Neural cell (in vitro differentiated cells): ENCODE measurements at regions not wholly inside any gene's neighbourhood (a gene's known extent, or its start where the extent isn't known, plus 50 kb on each side); places are given as distances from the start of the nearest gene placed in this dataset.

Source experiments
- H2AFZ ChIP-seq: fragments of 200-600, 300-800 bp; sonication (generic), shearing (Covaris generic); 2 replicates; pipeline ENCODE4 v1.6.0; 2014; ENCODE audit warnings: low read depth, mild to moderate bottlenecking, antibody characterized with exemption, low read length, moderate library complexity
- H3F3A ChIP-seq: fragments of 200-600 bp; shearing (Covaris generic); 2 replicates; pipeline ENCODE4 v1.6.1; 2016; ENCODE audit warnings: mild to moderate bottlenecking, moderate library complexity, mixed read lengths, antibody characterized with exemption, low read length; ENCODE audit not compliant: insufficient read depth, poor library complexity, severe bottlenecking
- H3K27ac ChIP-seq: fragments of 200-600, 300-800 bp; sonication (generic), shearing (Covaris generic); 2 replicates; pipeline ENCODE4 v1.5.1; 2014; ENCODE audit warnings: mild to moderate bottlenecking, low read length, moderate library complexity
- H3K27me3 ChIP-seq: fragments of 300-800, 200-600 bp; sonication (generic), shearing (Covaris generic); 2 replicates; pipeline ENCODE4 v1.6.0; 2014; ENCODE audit warnings: mild to moderate bottlenecking, low read depth, low read length, moderate library complexity; ENCODE audit not compliant: insufficient read depth
- H3K36me3 ChIP-seq: fragments of 300-800, 200-600 bp; sonication (generic), shearing (Covaris generic); 2 replicates; pipeline ENCODE4 v1.5.1; 2014; ENCODE audit warnings: mild to moderate bottlenecking, antibody characterized with exemption, low read length, moderate library complexity; ENCODE audit not compliant: insufficient read depth
- H3K4me2 ChIP-seq: fragments of 300-800, 200-600 bp; sonication (generic), shearing (Covaris generic); 2 replicates; pipeline ENCODE4 v1.6.0; 2014; ENCODE audit warnings: mild to moderate bottlenecking, low read length
- H3K4me3 ChIP-seq: fragments of 300-800, 200-600 bp; sonication (generic), shearing (Covaris generic); 2 replicates; pipeline ENCODE4 v1.5.1; 2014; ENCODE audit warnings: mild to moderate bottlenecking, low read length, moderate library complexity
- H3K79me2 ChIP-seq: fragments of 200-600 bp; shearing (Covaris generic); replicated peaks from 2 replicates; pipeline ENCODE4 v1.6.0; 2014; ENCODE audit warnings: mild to moderate bottlenecking, low read length, moderate library complexity; ENCODE audit not compliant: insufficient read depth
- H3K9ac ChIP-seq: fragments of 300-800, 200-600 bp; sonication (generic), shearing (Covaris generic); 2 replicates; pipeline ENCODE4 v1.6.1; 2016; ENCODE audit warnings: mild to moderate bottlenecking, low read length, mixed read lengths
- H3K9me2 ChIP-seq: fragments of 200-600 bp; shearing (Covaris generic); 2 replicates; pipeline ENCODE4 v1.6.1; 2016; ENCODE audit warnings: mild to moderate bottlenecking, low read length, mixed read lengths; ENCODE audit not compliant: insufficient read depth
- H3K9me3 ChIP-seq: fragments of 200-600, 300-800 bp; sonication (generic), shearing (Covaris generic); 2 replicates; pipeline ENCODE4 v1.6.1; 2016; ENCODE audit warnings: mild to moderate bottlenecking, mixed run types, low read length, moderate library complexity, mixed read lengths
- H4K20me1 ChIP-seq: fragments of 200-600 bp; shearing (Covaris generic); 2 replicates; pipeline ENCODE4 v1.6.1; 2016; ENCODE audit warnings: mild to moderate bottlenecking, mixed run types; ENCODE audit not compliant: insufficient read depth
- EP300 ChIP-seq: fragments of 450-650 bp; conservative IDR thresholded peaks from 2 replicates; pipeline ENCODE4 v1.6.1; 2014; ENCODE audit warnings: antibody characterized with exemption, mild to moderate bottlenecking, moderate library complexity; ENCODE audit not compliant: poor library complexity, severe bottlenecking
- EZH2 ChIP-seq: fragments of 200-600, 300-800 bp; shearing (Covaris generic), sonication (generic); IDR thresholded peaks from 2 replicates; pipeline ENCODE4 v1.6.1; 2014; ENCODE audit warnings: antibody characterized with exemption, low read length, borderline replicate concordance, mild to moderate bottlenecking; ENCODE audit not compliant: insufficient read depth, poor library complexity, severe bottlenecking
- MXI1 ChIP-seq: fragments of 450-650 bp; conservative IDR thresholded peaks from 2 replicates; pipeline ENCODE4 v1.6.1; 2014; ENCODE audit warnings: antibody characterized with exemption, mild to moderate bottlenecking; ENCODE audit not compliant: poor library complexity, severe bottlenecking
- POLR2AphosphoS5 ChIP-seq: IDR thresholded peaks from 2 replicates; pipeline ENCODE4 v1.6.1; 2012
- RAD21 ChIP-seq: fragments of 450-650 bp; conservative IDR thresholded peaks from 2 replicates; pipeline ENCODE4 v1.6.1; 2014; ENCODE audit warnings: antibody characterized with exemption, mild to moderate bottlenecking, moderate library complexity
- SMC3 ChIP-seq: fragments of 450-650 bp; conservative IDR thresholded peaks from 2 replicates; pipeline ENCODE4 v1.6.1; 2014; ENCODE audit warnings: antibody characterized with exemption, mild to moderate bottlenecking, moderate library complexity; ENCODE audit not compliant: poor library complexity
- TAF1 ChIP-seq: IDR thresholded peaks from 2 replicates; pipeline ENCODE4 v1.6.1; 2012; ENCODE audit warnings: low read depth
- TF ChIP-seq, protein P1 (sequence below): fragments of 450-650 bp; IDR thresholded peaks from 2 replicates; pipeline ENCODE4 v1.5.1; 2014; ENCODE audit warnings: antibody characterized with exemption, mild to moderate bottlenecking, moderate library complexity; ENCODE audit not compliant: poor library complexity, severe bottlenecking
- TF ChIP-seq, protein P2 (sequence below): IDR thresholded peaks from 2 replicates; pipeline ENCODE4 v1.6.1; 2012; ENCODE audit warnings: borderline replicate concordance

DNA sequence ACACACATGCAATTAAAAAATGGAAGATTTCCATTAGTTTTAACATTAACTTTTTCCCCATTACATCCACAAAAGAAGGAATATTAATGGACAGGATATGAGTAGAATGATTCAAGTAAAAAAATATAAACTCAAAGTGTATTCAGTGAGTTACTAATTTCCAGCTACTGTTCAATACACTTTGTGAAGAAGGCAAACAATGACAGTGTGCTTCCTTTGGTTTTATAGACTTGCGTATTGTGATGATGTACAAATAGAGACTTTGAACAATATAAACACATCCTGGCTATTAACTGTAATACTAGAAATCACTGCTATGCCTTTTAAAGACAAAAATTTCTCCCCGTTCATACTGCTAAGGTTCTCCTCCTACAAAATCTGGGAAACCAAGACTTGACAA, 171.4 kb downstream of the ASB9 start:
- Histone ChIP-seq H3F3A (no peaks in the 10 kb centered on the region), H4K20me1 (no peaks in the 10 kb centered on the region), H3K9me2 (no peaks in the 10 kb centered on the region), H3K79me2 (no peaks in the 10 kb centered on the region), H3K9ac (no peak overlapping the region), H3K4me3 (no peak overlapping the region), H3K9me3 (no peaks in the 10 kb centered on the region), H3K36me3 (no peaks in the 10 kb centered on the region), H3K27ac (no peak overlapping the region), H3K4me2 (no peak overlapping the region), H3K27me3 (no peaks in the 10 kb centered on the region), H2AFZ (no peak overlapping the region)
- TF ChIP-seq EZH2 (no peak), TAF1 (no peak), EP300 (no peak), MXI1 (no peak), SMC3 (no peak), POLR2AphosphoS5 (no peak), RAD21 (no peak)
- TF ChIP-seq, protein P1, sequence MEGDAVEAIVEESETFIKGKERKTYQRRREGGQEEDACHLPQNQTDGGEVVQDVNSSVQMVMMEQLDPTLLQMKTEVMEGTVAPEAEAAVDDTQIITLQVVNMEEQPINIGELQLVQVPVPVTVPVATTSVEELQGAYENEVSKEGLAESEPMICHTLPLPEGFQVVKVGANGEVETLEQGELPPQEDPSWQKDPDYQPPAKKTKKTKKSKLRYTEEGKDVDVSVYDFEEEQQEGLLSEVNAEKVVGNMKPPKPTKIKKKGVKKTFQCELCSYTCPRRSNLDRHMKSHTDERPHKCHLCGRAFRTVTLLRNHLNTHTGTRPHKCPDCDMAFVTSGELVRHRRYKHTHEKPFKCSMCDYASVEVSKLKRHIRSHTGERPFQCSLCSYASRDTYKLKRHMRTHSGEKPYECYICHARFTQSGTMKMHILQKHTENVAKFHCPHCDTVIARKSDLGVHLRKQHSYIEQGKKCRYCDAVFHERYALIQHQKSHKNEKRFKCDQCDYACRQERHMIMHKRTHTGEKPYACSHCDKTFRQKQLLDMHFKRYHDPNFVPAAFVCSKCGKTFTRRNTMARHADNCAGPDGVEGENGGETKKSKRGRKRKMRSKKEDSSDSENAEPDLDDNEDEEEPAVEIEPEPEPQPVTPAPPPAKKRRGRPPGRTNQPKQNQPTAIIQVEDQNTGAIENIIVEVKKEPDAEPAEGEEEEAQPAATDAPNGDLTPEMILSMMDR = no peak
- TF ChIP-seq, protein P2, sequence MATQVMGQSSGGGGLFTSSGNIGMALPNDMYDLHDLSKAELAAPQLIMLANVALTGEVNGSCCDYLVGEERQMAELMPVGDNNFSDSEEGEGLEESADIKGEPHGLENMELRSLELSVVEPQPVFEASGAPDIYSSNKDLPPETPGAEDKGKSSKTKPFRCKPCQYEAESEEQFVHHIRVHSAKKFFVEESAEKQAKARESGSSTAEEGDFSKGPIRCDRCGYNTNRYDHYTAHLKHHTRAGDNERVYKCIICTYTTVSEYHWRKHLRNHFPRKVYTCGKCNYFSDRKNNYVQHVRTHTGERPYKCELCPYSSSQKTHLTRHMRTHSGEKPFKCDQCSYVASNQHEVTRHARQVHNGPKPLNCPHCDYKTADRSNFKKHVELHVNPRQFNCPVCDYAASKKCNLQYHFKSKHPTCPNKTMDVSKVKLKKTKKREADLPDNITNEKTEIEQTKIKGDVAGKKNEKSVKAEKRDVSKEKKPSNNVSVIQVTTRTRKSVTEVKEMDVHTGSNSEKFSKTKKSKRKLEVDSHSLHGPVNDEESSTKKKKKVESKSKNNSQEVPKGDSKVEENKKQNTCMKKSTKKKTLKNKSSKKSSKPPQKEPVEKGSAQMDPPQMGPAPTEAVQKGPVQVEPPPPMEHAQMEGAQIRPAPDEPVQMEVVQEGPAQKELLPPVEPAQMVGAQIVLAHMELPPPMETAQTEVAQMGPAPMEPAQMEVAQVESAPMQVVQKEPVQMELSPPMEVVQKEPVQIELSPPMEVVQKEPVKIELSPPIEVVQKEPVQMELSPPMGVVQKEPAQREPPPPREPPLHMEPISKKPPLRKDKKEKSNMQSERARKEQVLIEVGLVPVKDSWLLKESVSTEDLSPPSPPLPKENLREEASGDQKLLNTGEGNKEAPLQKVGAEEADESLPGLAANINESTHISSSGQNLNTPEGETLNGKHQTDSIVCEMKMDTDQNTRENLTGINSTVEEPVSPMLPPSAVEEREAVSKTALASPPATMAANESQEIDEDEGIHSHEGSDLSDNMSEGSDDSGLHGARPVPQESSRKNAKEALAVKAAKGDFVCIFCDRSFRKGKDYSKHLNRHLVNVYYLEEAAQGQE = no peak

DNA sequence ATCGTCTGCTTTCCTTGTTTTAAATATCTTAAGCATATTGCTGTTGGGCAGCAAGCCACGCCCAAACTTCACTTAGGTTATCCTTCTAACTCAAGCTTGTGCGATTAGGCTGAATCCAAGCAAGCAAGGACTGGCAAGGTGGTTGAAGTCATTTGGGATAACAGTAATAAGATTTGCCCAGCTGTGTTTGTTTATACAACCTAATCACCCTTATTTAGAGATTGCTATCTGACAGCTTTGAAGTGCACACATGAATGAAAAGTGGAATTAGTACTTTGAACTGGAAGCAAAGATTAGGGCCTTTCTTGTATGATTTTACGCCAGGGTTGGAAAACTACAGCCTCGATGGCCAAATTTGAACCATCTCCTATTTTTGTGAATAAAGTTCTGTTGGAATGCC, 182.1 kb downstream of the ASB9 start:
- H3K4me2 ChIP-seq = no peak overlapping the region
- H4K20me1 ChIP-seq = no peaks in the 10 kb centered on the region
- no peak overlapping the region for H3K4me3 ChIP-seq
- no peak overlapping the region for H3K9ac ChIP-seq
- no peak overlapping the region for H2AFZ ChIP-seq
- H3K9me2 ChIP-seq = no peaks in the 10 kb centered on the region
- TF ChIP-seq EZH2 (no peak), EP300 (no peak), POLR2AphosphoS5 (no peak), MXI1 (no peak)
- H3K27me3 ChIP-seq = no peaks in the 10 kb centered on the region
- H3F3A ChIP-seq = no peaks in the 10 kb centered on the region
- H3K79me2 ChIP-seq = no peaks in the 10 kb centered on the region
- H3K9me3 ChIP-seq = no peaks in the 10 kb centered on the region
- no peaks in the 10 kb centered on the region for H3K36me3 ChIP-seq
- H3K27ac ChIP-seq = no peak overlapping the region

- H3K79me2 ChIP-seq = no peaks in the 10 kb centered on the region
- H3K4me2 ChIP-seq = no peak overlapping the region
- no peaks in the 10 kb centered on the region for H3K9me2 ChIP-seq
- H3K27me3 ChIP-seq = no peaks in the 10 kb centered on the region
- TF ChIP-seq POLR2AphosphoS5 = no peak
- no peak for TF ChIP-seq RAD21
- no peak for TF ChIP-seq MXI1
- no peak for TF ChIP-seq TAF1
- TF ChIP-seq, protein P2 = no peak
- TF ChIP-seq SMC3 = no peak
- no peak for TF ChIP-seq EZH2
- no peak for TF ChIP-seq EP300
- TF ChIP-seq, protein P1 = no peak
- H3K9ac ChIP-seq = no peak overlapping the region
- H3K4me3 ChIP-seq = no peak overlapping the region
- H3F3A ChIP-seq = no peaks in the 10 kb centered on the region
- no peaks in the 10 kb centered on the region for H4K20me1 ChIP-seq
- no peak overlapping the region for H3K27ac ChIP-seq
- no peaks in the 10 kb centered on the region for H3K36me3 ChIP-seq
- no peaks in the 10 kb centered on the region for H3K9me3 ChIP-seq
- no peak overlapping the region for H2AFZ ChIP-seq
These were observed 196.6 kb downstream of the ASB9 start for GRCh38 chrX:15073313-15073712.
